T follicular helper cell (primary cell): ENCODE measurements at regions not wholly inside any gene's neighbourhood (a gene's known extent, or its start where the extent isn't known, plus 50 kb on each side); places are given as distances from the start of the nearest gene placed in this dataset.
"Not testable (repeated sequence)": the region's sequence is repeated elsewhere in the genome, so short reads cannot be mapped to it uniquely, and the experiment has no call there.

Experiments
- DNase-seq: peaks from one replicate; pipeline ENCODE4 v3.0.0-alpha.2; 2020; ENCODE audit warnings: low read depth

DNA sequence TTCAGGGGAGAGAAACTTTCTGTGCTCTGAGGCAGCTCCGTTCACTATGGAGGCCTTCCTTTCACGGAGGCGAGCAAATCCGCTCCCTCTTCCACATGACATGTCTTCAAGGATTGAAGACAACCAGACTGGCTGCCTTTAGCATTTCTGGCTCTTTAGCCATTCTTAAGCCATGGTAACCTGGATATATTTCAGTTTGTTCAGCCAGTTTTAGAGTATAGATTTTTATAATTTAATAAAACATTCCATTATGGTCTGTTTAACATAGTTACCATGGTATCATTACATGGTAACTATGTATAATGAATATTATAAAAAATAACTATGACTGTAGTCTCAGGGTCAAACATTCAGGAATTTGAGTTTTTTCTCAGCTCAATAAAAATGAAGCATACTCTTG is 54.2 kb upstream of the NFIA start:
- DNase-seq: no peak

DNA sequence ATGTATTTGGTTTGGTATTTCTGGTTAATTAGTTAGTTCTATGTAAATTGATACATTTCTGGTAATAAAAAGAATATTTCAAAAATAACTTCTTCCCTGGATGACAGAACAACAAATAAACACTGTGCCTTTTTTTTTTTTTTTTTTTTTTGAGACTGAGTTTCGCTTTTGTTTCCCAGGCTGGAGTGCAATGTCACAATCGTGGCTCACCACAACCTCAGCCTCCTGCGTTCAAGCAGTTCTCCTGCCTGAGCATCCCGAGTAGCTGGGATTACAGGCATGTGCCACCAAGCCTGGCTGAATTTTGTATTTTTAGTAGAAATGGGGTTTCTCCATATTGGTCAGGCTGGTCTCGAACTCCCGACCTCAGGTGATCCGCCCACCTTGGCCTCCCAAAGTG is 64.3 kb upstream of the NFIA start:
- DNase-seq: not testable (repeated sequence)

DNA sequence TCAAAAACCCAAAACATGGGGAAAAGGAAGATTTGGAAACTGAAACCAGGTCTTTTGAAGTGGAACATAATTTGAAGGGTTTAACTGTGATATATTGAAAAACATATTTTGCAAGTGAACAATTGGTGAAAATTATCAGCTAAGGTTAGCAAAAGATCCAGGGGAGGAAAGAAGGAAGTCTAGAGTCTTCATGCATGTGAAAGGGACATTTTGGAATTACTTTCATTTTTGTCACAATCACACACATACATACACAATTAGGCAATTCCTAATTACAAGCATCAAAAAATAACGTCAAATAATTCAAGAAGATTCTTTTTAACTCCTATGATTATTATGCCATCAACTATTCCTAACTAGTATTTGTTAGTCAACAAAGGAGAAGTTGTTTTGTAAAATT is 64.7 kb upstream of the NFIA start:
- DNase-seq: no peak

DNA sequence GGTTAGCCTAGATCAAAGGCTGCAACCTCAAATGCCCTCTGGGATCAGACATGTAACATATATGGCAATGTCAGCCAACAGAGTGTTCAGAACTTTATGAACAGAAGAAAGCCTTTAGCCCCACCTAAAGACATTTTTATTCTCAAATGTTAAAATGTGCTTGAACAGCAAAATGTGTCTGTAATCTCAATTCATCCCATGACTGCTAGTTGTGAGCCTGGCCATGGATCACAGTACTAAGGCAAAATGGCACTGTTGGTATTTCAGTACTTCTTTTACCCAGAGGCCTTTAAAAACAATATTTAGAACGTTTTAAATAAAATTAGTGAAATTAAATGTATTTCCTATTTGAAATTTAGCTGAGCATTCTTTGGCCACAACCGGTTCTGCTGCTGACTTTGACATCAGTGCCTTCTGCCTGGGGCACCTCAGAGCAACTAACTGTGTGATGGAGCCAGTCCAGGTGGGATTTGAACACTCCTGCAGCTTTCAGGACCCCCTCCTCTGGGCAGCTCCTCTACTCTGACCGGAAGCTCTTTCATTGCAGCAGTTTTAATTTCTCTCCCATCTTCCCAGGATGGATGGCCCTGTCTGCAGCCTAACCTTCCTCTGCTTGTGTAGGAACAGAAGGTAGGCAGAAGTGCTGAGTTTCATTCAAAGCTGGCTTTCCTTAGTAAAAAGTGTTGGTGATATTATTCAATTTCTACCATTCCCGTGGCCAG is 68.3 kb upstream of the NFIA start:
- DNase-seq: no peak

DNA sequence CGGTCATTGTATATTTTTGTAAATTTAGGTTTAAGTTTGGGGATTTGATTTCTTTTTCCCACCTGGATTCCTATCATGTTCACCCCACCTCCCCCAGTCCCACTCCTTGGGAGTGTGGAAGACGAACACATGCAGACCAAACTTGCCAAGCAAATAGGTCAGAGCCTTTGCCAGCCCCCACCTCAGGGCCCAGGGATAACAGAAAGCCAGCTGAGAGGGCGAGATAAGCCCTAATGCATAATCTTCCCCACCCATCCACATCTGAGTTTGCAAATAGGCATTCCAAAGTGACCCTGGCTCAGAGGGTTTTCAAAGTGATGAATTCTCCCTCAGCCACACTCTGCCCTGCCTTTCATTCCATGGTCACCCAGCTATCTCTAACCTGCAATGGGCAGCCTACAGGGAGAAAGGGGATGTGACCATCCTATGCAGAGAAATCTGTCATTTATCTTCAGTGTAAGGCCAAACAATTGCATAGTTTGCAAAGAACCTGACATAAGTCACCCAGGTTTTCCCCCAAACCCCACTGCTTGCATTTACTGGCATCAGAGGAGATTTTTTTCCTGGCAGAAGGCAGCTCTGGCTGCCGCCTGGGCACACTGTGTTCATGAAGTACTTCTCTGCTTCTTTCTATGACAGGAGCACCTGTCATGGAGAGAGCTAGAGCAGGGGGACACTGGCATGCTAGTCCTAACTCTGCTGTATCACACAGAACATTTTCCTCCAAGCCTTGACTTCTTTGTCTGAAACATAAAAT is 69.0 kb upstream of the NFIA start:
- DNase-seq: no peak

DNA sequence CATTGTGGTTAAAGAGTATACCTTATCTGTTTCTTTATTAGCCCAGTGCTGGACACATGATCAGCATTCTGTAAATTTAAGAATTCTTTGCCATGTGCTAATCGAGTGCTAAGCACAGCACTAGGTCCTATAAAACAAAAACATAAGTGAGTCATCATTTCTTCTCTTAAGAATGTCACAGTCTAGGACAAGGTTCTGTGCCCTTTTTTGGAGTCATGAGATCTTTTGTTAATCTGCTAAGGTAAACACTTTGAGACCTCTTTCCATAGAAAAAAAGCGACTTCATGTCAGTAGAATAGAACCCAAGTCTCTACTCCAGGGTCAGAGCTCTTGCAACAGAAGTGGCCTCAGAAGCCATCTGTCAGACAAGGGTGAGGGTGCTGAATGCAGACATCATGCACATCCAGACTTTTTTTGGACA is 70.0 kb upstream of the NFIA start:
- DNase-seq: no peak

DNA sequence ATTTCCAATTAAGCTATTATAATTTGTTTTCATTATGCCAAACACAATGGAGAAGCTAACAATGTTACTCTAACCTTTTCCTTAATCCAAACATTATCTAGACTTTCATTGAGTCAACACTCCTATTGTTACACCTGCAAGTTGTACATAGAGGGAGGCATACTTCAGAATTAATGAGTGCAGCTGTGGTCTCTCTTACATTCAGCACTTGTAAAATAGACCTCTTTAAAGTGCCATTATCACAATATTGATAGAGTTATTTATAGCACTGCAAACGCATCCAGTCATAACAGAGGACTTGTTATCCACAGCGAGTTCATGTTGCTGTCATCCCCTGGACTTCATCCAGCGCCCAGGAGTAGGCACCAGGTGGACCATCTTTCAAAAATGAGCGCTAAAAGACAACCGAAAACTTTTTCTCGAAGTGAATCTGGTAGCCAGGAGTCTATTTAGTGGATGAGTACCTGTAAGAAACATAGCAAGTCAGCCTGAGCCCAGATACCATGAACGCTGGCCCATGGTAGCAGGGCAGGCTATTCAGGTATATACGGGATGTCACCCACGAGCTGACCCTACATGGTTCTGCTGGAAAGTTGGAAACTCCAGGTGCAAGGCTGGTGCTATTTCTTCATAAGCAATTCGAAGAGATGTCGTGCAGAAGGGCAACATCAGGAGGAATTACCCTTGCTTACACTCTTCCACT is 70.6 kb upstream of the NFIA start:
- DNase-seq: no peak

DNA sequence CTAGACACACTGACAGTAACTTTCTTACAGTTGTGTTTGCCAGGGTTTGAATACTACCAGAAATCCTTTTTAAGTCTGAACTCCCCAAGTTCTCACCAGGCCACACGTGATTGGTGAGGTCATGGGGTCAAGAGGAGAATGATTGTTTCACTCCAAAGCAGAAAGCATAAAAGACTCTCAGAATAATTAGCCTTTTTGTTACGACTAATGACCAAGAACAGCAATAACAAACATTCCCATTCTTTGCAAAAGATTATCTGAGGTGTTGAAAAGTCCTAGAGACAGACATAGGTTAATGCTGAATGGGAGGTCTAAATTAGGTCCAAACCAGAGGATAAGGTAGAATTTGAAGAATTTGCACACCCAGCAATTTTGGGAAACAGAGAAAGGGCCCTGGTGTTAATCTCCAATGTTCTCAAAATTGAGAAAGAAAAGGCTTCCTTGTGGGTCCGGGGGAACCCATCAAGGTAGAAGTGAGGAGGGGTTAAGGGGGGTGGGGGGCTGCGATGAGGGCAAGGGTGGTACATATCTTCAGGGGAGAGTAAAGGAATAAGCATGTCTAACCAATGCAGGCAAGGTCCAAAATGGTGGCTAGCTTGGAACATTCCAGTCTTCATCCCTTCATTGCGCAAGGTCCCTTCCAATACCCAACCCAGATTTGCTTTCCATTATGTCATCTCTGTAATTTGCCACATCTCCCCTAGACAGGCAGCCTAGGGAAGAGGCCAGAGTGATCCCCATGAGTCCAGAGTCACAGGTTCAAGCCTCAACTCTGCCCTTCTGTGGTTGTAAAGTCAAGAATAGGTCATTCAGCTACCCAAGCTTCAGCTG is 74.6 kb upstream of the NFIA start:
- DNase-seq: no peak

DNA sequence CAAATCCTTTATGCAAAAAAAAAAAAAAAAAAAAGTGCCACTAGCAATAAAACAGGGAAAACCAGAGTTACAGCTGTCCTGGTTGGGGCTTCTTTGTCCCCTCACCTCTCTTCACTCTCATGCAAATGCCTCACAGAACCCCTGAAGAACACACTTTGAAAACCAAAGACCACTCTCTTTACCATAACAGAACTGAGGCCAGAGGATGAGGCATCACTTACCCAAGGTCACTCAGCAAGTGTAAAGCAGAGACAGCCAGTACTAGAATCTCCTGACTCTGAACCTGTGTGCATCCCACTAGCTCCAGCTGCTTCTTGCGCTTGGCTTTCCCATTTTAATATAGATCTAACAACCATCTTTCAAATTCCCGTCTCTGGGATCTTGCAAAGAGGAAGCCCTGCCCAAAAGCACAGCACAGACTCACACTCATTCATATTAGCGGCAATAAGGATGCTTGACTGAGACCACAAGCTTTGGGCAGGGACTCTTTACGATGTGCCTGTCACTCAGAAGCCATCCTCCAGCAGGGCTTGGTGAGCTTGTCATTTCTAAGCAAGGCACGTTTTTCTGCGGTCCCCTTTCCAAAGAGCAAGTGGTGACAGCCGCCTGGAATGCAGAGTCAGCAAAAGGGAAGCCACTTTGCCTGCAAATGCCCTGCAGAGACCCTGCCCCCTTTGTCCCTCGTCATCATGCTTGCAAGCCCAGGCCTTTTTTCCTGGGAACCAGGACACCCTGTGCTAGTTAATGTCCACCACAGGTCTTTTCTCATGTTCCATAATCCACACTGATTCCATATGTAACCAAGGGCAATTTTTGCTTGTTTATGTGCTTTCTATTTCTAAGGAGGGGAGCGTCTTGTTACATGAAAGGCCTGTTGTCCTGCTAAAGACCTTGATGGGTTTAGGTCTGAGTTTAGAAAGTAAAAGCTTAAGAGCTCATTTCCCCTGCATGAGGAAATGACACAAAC is 76.5 kb upstream of the NFIA start:
- no peak for DNase-seq

DNA sequence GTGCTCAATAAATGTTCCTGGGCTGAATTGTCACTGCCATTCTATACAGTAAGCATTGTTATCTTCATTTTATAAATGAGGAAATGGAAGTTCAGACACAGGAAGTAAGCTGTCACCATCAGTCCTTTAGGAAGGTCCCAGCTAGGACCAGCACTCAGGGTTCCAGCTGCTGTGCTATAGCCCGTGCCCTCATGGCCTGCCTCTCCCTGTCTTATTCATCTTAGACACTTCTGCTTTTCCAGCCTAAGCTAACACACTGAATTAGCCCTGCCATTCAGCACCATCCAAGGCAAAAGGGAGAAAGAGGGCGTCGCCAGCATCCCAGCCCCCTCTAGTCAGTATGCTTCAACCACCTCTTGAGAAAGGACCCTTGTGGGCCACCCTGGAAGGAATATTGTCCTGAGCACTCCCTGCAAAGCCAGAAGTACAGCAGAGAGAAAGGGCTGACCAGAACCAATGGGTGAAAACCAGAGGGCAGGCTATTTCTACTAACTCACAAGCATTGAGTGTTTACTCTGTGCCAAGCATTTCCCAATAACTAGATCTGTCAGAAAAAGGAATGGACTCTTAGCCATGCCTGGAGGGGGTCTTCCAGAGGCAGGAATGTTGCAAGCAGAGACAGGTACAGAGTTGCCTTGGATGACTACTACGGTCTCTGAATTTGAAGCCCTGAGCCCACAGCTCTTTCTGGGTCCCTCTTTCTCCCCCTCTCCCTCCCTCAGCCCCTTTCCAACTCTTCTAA is 77.9 kb upstream of the NFIA start:
- DNase-seq: no peak

DNA sequence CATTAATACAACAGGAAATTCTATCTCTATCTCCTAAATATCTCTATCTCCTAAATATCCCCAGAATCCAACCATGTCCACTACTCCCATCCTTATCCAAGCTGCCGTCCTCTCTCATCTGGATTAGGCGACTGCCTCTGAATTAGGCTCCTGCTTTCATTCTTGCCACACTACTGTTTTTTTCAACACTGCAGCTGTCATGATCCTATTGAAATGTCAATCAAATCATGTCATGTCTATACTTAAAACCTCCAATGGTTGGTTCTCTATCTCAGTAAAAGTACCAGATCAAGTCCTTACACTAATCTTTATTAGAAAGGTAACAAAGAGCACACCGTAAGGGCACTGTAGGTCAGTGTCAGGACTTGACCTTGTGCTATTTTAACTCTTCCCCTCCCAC is 82.0 kb upstream of the NFIA start:
- no peak for DNase-seq

DNA sequence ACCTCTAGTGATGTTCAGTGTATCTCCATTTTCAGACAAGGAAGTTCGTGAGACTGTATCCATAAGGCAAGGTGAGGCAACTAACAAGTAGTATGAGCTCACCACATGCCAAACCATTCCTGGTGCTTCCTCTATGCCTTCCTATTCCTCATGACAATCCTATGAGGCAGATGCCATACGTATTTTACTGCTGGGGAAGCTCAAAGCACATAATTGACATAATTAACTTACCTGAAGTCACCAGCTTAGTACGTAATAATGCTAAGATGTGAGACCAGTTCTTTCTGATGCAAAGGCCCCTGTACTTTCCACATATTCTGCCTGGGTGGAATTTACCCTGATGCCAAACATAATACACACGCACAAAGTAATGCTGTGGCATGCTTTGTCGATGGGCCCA is 83.6 kb upstream of the NFIA start:
- DNase-seq: no peak

DNA sequence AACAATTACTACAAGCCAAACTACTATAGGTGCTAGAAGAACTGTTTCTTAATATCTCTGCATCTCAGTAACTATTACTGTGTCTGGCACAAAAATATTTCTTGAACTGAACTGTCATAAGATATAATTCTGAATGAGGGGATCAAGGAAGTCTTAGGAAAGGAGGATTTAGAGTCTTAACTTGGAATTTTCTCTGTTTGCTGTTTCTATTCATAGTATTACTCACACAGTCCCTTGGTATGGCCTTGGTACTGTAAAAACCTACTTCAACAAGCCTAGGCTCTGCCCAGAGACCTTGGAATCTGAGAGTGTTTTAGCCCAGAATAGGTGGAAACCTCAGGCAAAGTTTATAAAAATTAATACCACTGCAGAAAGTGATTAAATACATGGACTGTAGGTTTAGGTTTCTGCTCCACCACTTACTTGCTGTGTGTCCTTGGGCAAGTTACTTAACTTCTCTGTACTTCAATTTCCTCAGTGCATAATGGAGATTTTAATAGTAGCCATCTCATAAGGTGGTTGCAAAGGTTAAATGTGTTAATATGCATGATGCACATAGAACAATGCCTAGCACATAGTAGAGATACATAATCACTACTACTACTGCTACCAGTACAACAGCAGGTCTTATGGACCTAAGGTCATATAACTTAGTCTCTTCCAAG is 87.4 kb upstream of the NFIA start:
- no peak for DNase-seq

DNA sequence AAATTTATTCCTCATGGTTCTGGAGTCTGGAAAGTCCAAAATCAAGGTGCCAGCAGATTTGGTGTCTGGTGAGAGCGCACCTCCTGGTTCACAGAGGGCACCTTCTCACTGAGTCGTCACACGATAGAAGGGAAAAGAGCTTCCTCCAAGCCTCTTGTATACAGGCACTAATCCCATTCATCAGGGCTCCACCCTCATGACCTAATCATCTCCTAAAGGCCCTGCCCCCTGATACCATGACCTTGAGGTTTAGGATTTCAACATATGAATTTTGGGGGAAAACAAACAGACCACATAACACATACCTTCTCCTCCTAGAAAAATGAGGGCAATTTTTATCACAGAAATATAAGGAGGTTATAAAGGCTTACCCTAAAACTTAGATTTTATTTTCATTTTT is 88.0 kb upstream of the NFIA start:
- DNase-seq: no peak

DNA sequence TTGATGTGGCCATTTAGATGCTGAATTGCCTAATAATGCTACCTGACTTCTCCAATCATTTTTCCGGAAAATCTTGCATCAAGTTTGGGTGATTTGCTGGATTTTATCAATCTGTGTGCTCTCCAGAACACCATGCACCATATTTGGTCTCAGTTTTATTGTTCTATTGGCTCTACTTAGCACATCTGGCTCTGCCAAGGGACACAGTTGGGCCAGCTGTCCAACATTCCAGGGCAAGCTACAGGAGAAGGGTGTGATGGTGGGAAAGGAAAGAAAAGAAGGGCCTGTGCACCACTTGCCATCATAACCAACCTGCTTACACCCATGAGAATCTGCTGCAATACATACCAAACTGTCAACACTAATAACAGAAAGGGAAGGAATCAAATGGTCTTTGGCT is 90.2 kb upstream of the NFIA start:
- DNase-seq: no peak

DNA sequence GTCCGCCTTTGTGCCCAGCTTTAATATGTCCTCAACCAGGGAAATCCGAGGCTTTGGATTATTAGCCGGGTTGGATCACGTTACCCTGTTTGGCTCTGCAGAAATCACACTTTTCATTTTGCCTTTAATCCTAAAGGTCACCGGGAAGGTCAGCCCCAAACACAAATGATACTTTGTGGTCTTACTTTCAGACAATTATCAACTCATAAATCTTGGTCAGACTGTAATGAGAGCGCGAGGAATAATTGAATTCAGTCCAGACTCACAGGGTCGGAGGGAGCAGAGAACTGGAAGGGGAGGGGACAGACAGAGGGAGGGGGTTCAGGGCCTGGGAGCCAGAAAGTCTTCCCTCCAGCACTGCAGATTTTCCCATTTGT is 91.7 kb upstream of the NFIA start:
- DNase-seq: no peak

DNA sequence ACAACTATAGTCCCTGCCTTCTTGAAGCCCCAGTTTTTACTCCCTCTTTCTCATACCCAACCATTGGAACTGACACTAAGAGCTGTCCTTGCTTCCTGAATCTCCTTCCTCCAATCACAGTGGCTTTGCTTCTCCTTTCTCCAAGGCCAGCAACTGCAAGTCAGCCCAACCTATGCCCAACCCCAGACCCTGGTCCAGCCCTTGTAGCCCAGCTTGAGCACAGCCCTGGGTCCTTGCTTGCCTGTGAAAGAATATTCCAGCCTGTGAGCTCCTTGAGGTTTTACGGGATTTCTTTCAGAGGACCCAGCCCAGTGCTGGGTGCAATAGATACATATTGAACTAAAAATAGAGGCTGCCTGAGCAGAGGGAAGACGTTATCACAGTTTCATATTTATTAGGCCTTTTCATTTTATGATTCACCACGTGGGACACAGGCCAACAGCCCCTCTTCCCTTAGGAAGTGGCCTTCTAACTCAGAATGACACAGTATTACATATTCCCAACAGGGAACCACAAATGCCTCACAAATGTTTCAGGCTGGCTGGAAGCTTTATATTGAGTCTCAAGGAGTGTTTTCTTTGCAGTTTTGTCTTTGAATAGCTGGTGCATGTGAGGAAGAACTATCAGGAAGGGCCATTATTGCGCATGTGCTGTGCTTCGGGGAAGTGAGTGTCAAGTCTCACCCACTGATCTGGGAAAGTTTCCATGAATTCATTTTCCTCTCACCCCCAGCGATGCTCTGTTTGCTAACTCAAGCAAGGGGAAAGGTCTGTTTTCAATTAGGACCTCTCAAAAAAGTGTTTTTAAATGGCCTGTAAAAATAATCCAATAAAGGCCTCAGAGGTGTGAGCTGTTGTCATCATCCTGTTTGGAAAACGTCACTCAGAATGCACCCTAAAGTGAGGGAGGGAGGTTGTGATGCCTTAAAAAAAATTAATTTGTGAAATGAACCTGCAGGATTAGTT is 92.3 kb upstream of the NFIA start:
- no peak for DNase-seq

DNA sequence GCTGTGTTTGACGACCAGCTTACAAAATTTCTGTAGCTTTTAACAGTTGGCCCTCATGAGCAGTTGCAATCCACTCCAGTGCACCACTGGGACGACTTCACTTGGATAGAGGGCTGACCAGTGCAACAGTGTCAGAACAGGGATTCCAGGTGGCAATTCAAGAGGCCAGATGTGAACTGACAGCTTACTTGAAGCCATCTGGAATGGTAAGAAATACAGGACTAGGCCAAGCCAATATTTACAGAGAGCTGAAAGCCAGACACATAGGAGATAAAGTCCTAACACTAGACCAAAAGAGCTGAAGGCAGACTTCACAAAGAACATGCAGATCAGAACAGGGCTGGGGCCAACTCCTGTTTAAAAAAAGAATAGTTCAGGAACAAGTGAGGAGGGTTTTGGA is 93.5 kb upstream of the NFIA start:
- DNase-seq: no peak

DNA sequence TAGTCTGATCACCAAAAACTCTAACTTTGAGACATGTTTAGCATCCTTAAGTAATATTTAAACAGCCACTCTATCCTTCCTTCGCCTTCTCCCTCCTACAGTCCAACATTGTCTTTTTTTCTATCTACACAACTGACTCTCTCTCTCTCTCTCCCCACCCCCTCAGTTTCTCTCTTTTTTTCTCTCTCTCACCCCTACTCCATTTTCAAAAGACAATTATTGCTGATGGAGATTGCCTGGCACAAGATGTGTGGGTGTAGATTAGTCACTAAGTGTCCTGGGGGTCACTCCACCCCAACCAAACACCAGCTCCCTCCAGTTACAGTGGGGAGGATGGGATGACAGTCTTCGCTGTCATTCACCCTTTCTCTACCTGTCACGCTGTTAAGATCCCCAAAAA is 94.5 kb upstream of the NFIA start:
- DNase-seq: no peak
